Stimulated activated CD8-positive, alpha-beta memory T cell treated with anti-CD3 and anti-CD28 coated beads, Interleukin-7, amount 100 ng/mL, for 24 hours (primary cell): ENCODE measurements at regions not wholly inside any gene's neighbourhood (a gene's known extent, or its start where the extent isn't known, plus 50 kb on each side); places are given as distances from the start of the nearest gene placed in this dataset.
A peak's percentile ranks its signal among the peaks of the same experiment; 100 is the strongest.
"Not testable (repeated sequence)": the region's sequence is repeated elsewhere in the genome, so short reads cannot be mapped to it uniquely, and the experiment has no call there.

Experiments used
- DNase-seq: peaks from one replicate; pipeline ENCODE4 v3.0.0-alpha.2; 2020; ENCODE audit warnings: low read depth

- no peak for DNase-seq
Measured at GRCh38 chr9:27673641-27674040, 100.4 kb upstream of the C9orf72 start.

GRCh38 chr9:27675354-27675753, 102.1 kb upstream of the C9orf72 start:
- no peak for DNase-seq

- DNase-seq = no peak
Measured at GRCh38 chr9:27676827-27677226, 103.5 kb upstream of the C9orf72 start.

GRCh38 chr9:27679338-27679737, 106.1 kb upstream of the C9orf72 start:
- DNase-seq = no peak

GRCh38 chr9:27683181-27683580, 109.9 kb upstream of the C9orf72 start:
- DNase-seq = no peak

GRCh38 chr9:27688954-27689353, 115.7 kb upstream of the C9orf72 start:
- no peak for DNase-seq

- DNase-seq = not testable (repeated sequence)
Measured at GRCh38 chr9:27690816-27691215, 117.5 kb upstream of the C9orf72 start.

GRCh38 chr9:27699621-27700020, 126.3 kb upstream of the C9orf72 start:
- DNase-seq = no peak

GRCh38 chr9:27701016-27701415, 127.7 kb upstream of the C9orf72 start:
- no peak for DNase-seq

- DNase-seq = no peak
Measured at GRCh38 chr9:27701587-27701986, 128.3 kb upstream of the C9orf72 start.

- no peak for DNase-seq
Measured at GRCh38 chr9:27703216-27703980, 130.1 kb upstream of the C9orf72 start.

GRCh38 chr9:27711241-27711640, 138.0 kb upstream of the C9orf72 start:
- no peak for DNase-seq

GRCh38 chr9:27712806-27713205, 139.5 kb upstream of the C9orf72 start:
- no peak for DNase-seq

- DNase-seq = no peak
Measured at GRCh38 chr9:27714388-27714787, 141.1 kb upstream of the C9orf72 start.

- no peak for DNase-seq
Measured at GRCh38 chr9:27715651-27716050, 142.4 kb upstream of the C9orf72 start.

- DNase-seq = no peak
Measured at GRCh38 chr9:27717991-27718390, 144.7 kb upstream of the C9orf72 start.

GRCh38 chr9:27719711-27720110, 146.4 kb upstream of the C9orf72 start:
- no peak for DNase-seq

- no peak for DNase-seq
Measured at GRCh38 chr9:27722866-27723265, 149.6 kb upstream of the C9orf72 start.

- peak; percentile 4 for DNase-seq
Measured at GRCh38 chr9:27726244-27727081, 153.2 kb upstream of the C9orf72 start.

GRCh38 chr9:27732494-27732893, 159.2 kb upstream of the C9orf72 start:
- DNase-seq = no peak

- DNase-seq = no peak
Measured at GRCh38 chr9:27743490-27743889, 170.2 kb upstream of the C9orf72 start.

- no peak for DNase-seq
Measured at GRCh38 chr9:27747450-27747849, 174.2 kb upstream of the C9orf72 start.

GRCh38 chr9:27749838-27750237, 176.6 kb upstream of the C9orf72 start:
- DNase-seq = no peak
